ENCODE measurements at regions not wholly inside any gene's neighbourhood (a gene's known extent, or its start where the extent isn't known, plus 50 kb on each side); places are given as distances from the start of the nearest gene placed in this dataset.

GRCh38 chr6:21909321-21909720 is 315.8 kb downstream of the SOX4 start:
- TF ChIP-seq CTCF (optimal IDR thresholded peaks at IDR 0.05 in 1 of 3, IDR thresholded peaks at IDR 0.05 in 1 of 3, conservative IDR thresholded peaks at IDR 0.05 in 1 of 3; ENCODE audit: extremely low read depth in 1 of 3, insufficient read depth in 2 of 3, low read length in 3 of 3) (no peak), EZH2 (IDR thresholded peaks at IDR 0.05; ENCODE audit: low read length) (no peak)

Measured in keratinocyte (primary cell).